MM.1S (cell line): ENCODE measurements at regions not wholly inside any gene's neighbourhood (a gene's known extent, or its start where the extent isn't known, plus 50 kb on each side); places are given as distances from the start of the nearest gene placed in this dataset.

Experiments used
- EZH2phosphoT487 ChIP-seq: fragments of 300-600 bp; sonication (generic); IDR thresholded peaks from 2 replicates; pipeline ENCODE4 v1.6.1; 2018; ENCODE audit warnings: antibody characterized with exemption, low read length
- TF ChIP-seq, protein P1 (sequence below): fragments of 300-600 bp; sonication (generic); IDR thresholded peaks from 2 replicates; pipeline ENCODE4 v1.5.1; 2016; ENCODE audit warnings: antibody characterized with exemption, low read length, mixed read lengths

DNA sequence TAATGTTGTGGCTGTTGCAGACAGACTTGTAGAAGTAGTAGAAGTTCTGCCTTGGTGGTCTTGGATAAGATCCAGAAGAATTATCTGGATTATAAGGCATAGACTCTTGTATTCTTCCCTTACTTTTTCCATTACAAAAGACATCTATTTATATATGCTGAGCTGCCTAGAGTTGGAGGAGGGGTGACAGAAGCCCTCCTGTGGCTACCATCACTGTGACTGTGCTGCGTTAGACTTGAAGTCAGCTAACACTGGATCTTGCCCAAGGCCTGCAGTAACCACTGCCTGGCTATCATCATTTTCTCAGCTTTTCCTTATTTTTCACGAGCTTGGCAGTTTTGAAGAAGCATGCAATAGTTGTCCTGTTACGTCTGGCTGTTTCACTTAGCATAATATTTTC lies 684.8 kb upstream of the BCHE start:
- TF ChIP-seq, protein P1, sequence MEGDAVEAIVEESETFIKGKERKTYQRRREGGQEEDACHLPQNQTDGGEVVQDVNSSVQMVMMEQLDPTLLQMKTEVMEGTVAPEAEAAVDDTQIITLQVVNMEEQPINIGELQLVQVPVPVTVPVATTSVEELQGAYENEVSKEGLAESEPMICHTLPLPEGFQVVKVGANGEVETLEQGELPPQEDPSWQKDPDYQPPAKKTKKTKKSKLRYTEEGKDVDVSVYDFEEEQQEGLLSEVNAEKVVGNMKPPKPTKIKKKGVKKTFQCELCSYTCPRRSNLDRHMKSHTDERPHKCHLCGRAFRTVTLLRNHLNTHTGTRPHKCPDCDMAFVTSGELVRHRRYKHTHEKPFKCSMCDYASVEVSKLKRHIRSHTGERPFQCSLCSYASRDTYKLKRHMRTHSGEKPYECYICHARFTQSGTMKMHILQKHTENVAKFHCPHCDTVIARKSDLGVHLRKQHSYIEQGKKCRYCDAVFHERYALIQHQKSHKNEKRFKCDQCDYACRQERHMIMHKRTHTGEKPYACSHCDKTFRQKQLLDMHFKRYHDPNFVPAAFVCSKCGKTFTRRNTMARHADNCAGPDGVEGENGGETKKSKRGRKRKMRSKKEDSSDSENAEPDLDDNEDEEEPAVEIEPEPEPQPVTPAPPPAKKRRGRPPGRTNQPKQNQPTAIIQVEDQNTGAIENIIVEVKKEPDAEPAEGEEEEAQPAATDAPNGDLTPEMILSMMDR: no peak
- no peak for TF ChIP-seq EZH2phosphoT487
